Panc1 (cell line): ENCODE measurements at regions not wholly inside any gene's neighbourhood (a gene's known extent, or its start where the extent isn't known, plus 50 kb on each side); places are given as distances from the start of the nearest gene placed in this dataset.

Source experiments
- SIN3A ChIP-seq: IDR thresholded peaks from 2 replicates; pipeline ENCODE4 v1.6.1; 2012; ENCODE audit warnings: low read depth, mild to moderate bottlenecking, low read length, moderate library complexity, borderline replicate concordance; ENCODE audit not compliant: insufficient read depth
- TF ChIP-seq, protein P1 (sequence below), 2 experiments: IDR thresholded peaks; 2 replicates each; pipeline ENCODE4 v1.6.1; 2011 to 2012; ENCODE audit warnings: low read depth in 2 of 2, control low read depth in 1 of 2, low read length in 1 of 2, mild to moderate bottlenecking in 1 of 2, moderate library complexity in 1 of 2; ENCODE audit not compliant: insufficient read depth in 1 of 2

DNA sequence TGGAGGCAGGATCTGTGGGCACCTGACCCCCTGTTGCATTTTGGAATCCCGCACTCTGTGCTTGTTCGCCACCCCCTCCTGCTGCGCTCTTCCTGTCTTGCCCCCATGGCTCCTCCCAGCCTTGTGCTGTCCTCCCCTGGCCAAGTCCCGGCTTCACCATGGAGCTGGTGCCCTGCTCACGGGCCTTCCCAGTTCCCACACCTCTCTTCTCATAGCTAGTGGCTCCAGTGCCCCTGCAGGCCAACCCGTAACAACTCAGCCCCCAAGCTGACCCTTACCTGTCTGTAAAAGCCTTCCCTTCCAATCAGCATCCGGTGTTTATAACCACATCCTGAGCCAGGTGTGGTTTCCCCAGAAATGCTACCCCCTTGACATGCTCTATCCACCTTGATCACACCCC, 407.7 kb upstream of the C2CD4B start:
- TF ChIP-seq SIN3A = no peak
- TF ChIP-seq, protein P1, sequence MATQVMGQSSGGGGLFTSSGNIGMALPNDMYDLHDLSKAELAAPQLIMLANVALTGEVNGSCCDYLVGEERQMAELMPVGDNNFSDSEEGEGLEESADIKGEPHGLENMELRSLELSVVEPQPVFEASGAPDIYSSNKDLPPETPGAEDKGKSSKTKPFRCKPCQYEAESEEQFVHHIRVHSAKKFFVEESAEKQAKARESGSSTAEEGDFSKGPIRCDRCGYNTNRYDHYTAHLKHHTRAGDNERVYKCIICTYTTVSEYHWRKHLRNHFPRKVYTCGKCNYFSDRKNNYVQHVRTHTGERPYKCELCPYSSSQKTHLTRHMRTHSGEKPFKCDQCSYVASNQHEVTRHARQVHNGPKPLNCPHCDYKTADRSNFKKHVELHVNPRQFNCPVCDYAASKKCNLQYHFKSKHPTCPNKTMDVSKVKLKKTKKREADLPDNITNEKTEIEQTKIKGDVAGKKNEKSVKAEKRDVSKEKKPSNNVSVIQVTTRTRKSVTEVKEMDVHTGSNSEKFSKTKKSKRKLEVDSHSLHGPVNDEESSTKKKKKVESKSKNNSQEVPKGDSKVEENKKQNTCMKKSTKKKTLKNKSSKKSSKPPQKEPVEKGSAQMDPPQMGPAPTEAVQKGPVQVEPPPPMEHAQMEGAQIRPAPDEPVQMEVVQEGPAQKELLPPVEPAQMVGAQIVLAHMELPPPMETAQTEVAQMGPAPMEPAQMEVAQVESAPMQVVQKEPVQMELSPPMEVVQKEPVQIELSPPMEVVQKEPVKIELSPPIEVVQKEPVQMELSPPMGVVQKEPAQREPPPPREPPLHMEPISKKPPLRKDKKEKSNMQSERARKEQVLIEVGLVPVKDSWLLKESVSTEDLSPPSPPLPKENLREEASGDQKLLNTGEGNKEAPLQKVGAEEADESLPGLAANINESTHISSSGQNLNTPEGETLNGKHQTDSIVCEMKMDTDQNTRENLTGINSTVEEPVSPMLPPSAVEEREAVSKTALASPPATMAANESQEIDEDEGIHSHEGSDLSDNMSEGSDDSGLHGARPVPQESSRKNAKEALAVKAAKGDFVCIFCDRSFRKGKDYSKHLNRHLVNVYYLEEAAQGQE (IDR thresholded peaks at IDR 0.05; ENCODE audit: insufficient read depth in 1 of 2, low read depth in 2 of 2, low read length in 1 of 2) = no peak
